Embryonic facial prominence (tissue), 1 donor: ENCODE measurements at regions not wholly inside any gene's neighbourhood (a gene's known extent, or its start where the extent isn't known, plus 50 kb on each side); places are given as distances from the start of the nearest gene placed in this dataset.

ENCODE experiments used
- DNase-seq: peaks from one replicate; pipeline ENCODE4 v3.0.0-alpha.2; 2016; ENCODE audit errors: extremely low spot score

DNA sequence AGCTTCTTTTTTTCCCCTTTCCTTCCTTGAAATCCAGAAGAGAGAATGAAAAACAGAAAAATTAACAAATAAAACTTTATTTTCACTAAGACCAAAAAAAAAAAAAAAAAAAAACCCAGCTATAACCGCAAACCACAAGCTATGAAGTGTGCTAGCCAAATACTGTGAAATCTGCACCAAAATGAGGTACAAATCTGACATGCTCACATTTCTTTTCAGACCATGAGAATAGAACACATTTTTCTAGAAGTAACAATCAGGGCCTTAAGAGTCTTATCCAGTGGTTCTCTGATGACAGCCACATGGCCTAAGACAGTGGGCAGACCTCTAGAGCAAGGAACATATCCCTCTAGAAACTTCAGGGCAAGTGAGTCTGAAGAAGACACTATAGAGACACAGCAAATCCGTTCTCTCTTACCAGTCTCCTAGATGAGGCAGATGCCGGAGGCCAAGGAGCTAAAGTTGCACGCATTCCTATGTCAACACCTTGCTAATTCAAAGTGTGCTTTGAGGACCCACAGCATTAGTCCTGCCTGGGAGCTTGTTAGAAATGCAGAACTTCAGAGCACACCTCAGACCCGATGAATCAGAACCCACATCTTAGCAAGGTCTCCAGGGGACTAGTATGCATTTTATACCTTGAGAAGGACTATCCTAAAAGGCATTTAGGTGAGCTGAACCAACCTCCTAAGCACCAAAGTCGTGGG lies 317.1 kb downstream of the MYCN start:
- no peak for DNase-seq

GRCh38 chr2:16256601-16257321 lies 316.4 kb downstream of the MYCN start:
- DNase-seq, result no peak

DNA sequence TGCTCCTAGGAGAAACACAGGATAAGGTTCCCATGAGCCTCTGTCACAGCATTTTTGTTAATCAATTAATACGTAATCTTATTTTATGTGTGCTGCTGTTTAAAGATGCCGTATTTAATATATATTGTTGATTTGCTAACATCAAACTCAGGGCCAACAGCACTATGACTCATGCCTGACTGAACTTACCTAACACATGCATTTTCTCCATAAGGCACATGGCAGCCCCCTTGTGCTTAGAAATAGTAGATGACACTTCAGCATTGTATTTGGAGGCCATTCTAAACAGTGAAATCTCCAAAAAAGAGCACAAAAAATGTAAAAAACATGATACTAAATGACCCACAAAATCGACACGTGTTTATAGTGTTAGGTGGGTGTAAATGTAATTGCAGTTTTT lies 314.8 kb downstream of the MYCN start:
- DNase-seq, result no peak

DNA sequence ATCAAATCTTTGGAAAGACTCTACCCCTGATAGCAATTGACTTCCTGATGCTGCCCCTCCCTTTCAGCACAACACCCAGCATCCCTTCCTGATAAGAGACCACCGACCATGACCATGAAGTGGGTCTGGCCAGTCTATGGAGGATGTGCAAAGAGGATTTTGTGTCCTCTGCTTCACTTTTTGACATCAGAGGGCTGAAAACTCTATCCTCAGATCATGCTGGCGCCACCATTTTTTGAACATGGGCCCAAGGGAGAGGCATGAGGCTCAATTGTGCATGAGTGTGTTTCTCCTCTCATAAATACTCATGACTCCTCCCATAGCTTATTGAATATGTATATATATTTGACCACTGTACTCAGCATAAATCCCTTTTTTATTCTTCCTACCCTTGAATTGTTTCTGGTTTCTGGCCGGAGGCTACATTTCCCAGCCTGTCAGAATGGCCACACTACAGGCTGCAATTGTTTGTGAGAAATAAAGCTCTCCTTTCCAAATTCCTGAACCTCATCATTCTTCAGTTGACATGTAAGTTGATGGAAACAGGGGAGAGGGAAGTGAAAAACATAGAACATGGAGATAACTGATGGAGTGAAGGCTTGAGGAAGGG lies 314.1 kb downstream of the MYCN start:
- no peak for DNase-seq

GRCh38 chr2:16253291-16253690 lies 312.9 kb downstream of the MYCN start:
- DNase-seq, result no peak

GRCh38 chr2:16252891-16253290 lies 312.5 kb downstream of the MYCN start:
- DNase-seq, result no peak

- no peak for DNase-seq
Measured at GRCh38 chr2:16252251-16252650, 311.9 kb downstream of the MYCN start.

DNA sequence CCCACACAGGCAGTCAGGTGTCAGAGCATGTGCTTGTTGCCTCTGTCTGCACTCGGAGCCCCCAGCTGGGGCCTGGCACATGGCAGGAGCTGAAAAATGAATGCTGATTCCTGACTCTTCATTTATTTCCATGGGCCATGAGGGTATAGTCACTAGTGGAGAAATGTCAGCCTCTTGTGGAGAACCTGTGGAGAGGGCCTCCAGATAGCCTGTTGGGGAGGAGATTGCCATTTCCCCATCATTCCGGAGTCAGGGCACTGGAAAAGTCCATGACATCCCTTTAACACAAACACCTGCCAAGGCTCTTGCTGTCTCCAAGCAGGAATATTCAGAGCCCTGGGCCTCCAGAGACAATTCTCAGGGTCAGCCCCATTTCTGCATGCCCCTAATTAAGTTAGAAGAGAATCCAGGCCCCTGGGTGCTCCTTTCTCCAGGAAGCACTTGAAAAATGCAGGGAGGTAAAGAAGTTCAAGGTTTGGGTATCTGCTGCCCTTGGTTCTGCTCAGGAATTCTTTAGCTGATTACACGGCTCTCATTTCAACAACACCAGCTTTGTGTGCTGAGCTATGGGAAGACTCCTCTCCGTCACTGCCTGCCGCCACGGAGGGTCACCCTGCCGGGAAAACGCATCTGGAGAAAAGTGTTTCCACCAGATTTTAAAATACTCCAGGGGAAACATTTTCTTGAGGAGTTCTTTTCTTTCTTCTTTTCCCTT lies 311.3 kb downstream of the MYCN start:
- DNase-seq, result no peak

DNA sequence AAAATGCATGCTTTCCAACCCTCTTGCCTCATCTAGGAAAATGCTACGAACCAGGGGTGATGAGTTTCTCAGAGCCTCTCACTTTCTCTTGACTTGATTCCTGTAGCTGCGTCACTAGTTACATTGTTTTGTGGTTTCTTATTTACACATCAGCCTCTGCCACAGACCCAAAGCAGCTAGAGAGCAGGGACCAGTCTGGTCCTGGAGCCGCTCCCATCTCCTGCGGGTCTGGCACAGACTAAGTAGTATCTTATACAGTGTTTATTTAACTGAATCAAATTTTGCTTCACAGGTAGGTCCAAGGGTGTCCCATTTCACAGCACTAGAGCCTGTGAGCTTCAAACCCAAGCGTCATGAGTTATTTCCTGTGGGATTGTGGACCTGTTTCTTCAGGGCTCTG lies 310.5 kb downstream of the MYCN start:
- no peak for DNase-seq

DNA sequence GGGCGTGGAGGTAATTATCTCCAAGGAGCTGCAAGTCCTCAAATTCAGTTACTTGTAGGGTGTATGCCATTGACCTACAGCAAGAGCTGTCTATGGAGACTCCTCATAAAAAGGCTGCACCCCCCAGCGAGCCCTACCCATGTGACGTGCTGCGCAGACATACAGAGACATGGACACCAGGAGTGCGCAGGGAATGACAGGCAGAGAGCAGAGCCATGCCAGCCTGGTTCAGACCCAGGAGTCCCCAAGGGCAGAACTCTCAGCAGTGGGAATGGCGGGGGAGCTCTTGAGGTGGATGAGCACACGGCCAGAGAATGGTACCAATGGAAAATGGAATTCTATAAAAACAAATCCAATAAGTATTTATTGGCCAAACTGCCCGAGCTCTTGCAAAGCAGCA lies 310.1 kb downstream of the MYCN start:
- DNase-seq, result no peak

DNA sequence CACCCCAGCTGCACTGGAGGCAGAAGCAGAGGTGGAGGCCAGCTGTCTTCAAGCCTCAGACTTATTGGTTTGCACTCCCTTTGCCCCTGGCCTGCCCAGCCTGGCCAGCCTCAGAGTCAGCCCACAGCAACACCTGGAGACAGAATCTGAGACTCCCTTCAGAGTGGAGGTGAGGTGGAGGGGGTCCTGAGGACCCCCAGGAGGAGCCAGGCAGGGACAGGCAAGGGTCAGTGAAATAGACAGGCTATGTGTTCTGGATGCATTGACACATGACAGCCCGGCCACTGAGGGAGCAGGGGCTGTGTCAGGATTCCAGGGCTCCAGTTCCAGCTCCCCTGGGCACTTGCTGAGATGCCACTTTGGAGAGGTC lies 309.7 kb downstream of the MYCN start:
- DNase-seq, result no peak

GRCh38 chr2:16249246-16250055 lies 309.1 kb downstream of the MYCN start:
- DNase-seq, result no peak

DNA sequence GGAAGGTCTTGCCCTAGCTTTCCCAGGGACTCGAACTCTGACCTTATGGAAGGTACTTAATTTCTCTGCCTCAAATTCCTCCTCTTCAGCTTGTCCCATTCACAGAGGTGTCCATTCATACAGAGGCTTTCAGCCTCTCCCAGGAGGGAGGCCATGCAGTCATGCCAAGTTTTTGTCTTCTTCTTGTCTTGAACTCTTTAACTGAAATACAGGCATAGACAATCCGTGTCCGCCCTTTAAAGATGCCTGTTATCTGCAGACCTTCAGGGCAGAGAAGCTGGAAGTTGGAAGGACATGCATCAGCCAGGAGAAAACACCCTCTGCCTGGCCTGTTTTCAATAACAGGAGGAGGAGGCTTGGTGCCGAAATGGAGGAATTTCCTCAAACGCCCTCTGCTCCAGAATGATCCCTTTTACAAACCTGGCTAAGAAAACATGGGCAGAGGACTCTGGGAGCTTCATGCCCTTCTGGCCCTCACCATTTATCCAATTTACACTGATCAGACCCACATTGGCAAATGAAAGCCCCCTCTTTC lies 308.3 kb downstream of the MYCN start:
- no peak for DNase-seq

- no peak for DNase-seq
Measured at GRCh38 chr2:16247326-16248122, 307.2 kb downstream of the MYCN start.

DNA sequence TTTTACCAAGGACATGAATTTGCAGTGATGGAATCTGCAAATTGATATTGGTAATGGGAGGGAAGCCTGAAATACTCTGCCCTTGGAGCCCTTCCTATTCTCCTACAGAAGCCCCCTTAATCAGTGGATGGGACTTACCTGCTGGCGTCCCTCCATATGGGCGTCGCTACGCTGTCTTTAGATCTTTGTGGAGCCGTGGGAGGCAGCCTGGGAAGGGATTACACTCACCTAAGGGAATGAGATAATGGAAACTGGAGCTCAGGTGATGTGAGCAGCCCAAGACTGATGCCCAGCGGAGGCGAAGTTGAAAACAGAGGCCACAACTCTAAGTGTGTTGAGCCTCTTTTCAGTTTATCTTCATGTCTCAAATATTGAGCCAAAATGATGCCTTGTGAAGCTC lies 306.6 kb downstream of the MYCN start:
- no peak for DNase-seq

GRCh38 chr2:16246281-16246850 lies 306.0 kb downstream of the MYCN start:
- DNase-seq, result no peak

- DNase-seq, result no peak
Measured at GRCh38 chr2:16245481-16246054, 305.2 kb downstream of the MYCN start.

DNA sequence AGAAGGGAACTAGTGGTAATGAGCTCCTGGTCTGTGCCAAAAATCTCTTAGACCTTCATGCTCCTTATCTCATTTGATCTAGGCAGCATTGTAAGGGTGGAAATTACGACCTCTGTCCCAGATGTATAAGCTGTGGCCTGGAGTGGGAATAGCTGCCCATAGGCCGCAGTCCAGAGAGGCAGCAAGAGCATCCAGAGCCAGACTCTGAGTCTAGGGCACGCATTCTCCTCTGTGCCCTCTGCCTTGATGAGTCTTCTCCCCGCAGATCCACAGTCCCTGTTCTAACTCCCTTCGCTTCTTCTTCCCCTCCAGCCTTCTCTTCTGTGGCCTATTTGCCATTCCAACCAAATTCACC lies 304.6 kb downstream of the MYCN start:
- no peak for DNase-seq

GRCh38 chr2:16244153-16244965 lies 304.0 kb downstream of the MYCN start:
- no peak for DNase-seq
